Activated naive CD4-positive, alpha-beta T cell treated with Interleukin-2 at 50 U/mL for 16 hours (primary cell): ENCODE measurements at regions not wholly inside any gene's neighbourhood (a gene's known extent, or its start where the extent isn't known, plus 50 kb on each side); places are given as distances from the start of the nearest gene placed in this dataset.

Experiments
- DNase-seq: peaks from one replicate; pipeline ENCODE4 v3.0.0-alpha.2; 2020

GRCh38 chr6:22003287-22003686, 293.5 kb downstream of the PRL start:
- DNase-seq = no peak

- no peak for DNase-seq
These were observed 290.0 kb downstream of the PRL start for GRCh38 chr6:22006795-22007194.

- no peak for DNase-seq
These were observed 289.4 kb downstream of the PRL start for GRCh38 chr6:22007469-22007868.

GRCh38 chr6:22008248-22008836, 288.5 kb downstream of the PRL start:
- DNase-seq = no peak

- DNase-seq = no peak
These were observed 286.7 kb downstream of the PRL start for GRCh38 chr6:22010102-22010501.

GRCh38 chr6:22015216-22015615, 281.6 kb downstream of the PRL start:
- no peak for DNase-seq

GRCh38 chr6:22015944-22016343, 280.9 kb downstream of the PRL start:
- DNase-seq = no peak

GRCh38 chr6:22017272-22017671, 279.6 kb downstream of the PRL start:
- no peak for DNase-seq

- DNase-seq = no peak
These were observed 279.1 kb downstream of the PRL start for GRCh38 chr6:22017766-22018165.

GRCh38 chr6:22019857-22020256, 277.0 kb downstream of the PRL start:
- no peak for DNase-seq

- DNase-seq = no peak
These were observed 276.4 kb downstream of the PRL start for GRCh38 chr6:22020299-22021003.

GRCh38 chr6:22021966-22022365, 274.9 kb downstream of the PRL start:
- DNase-seq = no peak

- DNase-seq = no peak
These were observed 272.9 kb downstream of the PRL start for GRCh38 chr6:22023937-22024336.

GRCh38 chr6:22024973-22025467, 271.8 kb downstream of the PRL start:
- DNase-seq = no peak

GRCh38 chr6:22025468-22026163, 271.2 kb downstream of the PRL start:
- DNase-seq = no peak

- no peak for DNase-seq
These were observed 270.6 kb downstream of the PRL start for GRCh38 chr6:22026164-22026678.

- no peak for DNase-seq
These were observed 269.7 kb downstream of the PRL start for GRCh38 chr6:22027040-22027725.

- DNase-seq = no peak
These were observed 268.3 kb downstream of the PRL start for GRCh38 chr6:22028403-22029090.

- no peak for DNase-seq
These were observed 267.7 kb downstream of the PRL start for GRCh38 chr6:22029171-22029570.

- no peak for DNase-seq
These were observed 265.9 kb downstream of the PRL start for GRCh38 chr6:22030730-22031619.

- no peak for DNase-seq
These were observed 261.1 kb downstream of the PRL start for GRCh38 chr6:22035690-22036089.

GRCh38 chr6:22036275-22036674, 260.6 kb downstream of the PRL start:
- DNase-seq = no peak
